ENCODE measurements at regions not wholly inside any gene's neighbourhood (a gene's known extent, or its start where the extent isn't known, plus 50 kb on each side); places are given as distances from the start of the nearest gene placed in this dataset.

- TF ChIP-seq CTCF (IDR thresholded peaks at IDR 0.05) (no peak), REST (IDR thresholded peaks at IDR 0.05; ENCODE audit: insufficient read depth in 1 of 2, low read depth in 2 of 2, low read length in 1 of 2) (no peak), POLR2AphosphoS5 (IDR thresholded peaks at IDR 0.05; ENCODE audit: low read depth, low read length) (no peak), TCF7L2 (IDR thresholded peaks at IDR 0.05; ENCODE audit: low read depth, low read length) (no peak)
Observed at GRCh38 chr5:109950634-109951033, 260.9 kb downstream of the MAN2A1 start.

Data from Panc1 (cell line).